Bronchial epithelial cell (primary cell): ENCODE measurements at regions not wholly inside any gene's neighbourhood (a gene's known extent, or its start where the extent isn't known, plus 50 kb on each side); places are given as distances from the start of the nearest gene placed in this dataset.
"Not testable (repeated sequence)": the region's sequence is repeated elsewhere in the genome, so short reads cannot be mapped to it uniquely, and the experiment has no call there.

ENCODE experiments used
- DNase-seq: peaks from one replicate; pipeline ENCODE4 v3.0.0-alpha.2; 2010; ENCODE audit warnings: low read depth
- FAIRE-seq: peaks from 2 replicates; lab custom pipeline; 2011; peaks lifted over from hg19 to GRCh38; lab: Jason Lieb, UNC
- H3K27me3 ChIP-seq: 2 replicates; pipeline ENCODE4 v1.5.1; 2011; ENCODE audit warnings: low read length; ENCODE audit not compliant: control insufficient read depth, insufficient read depth
- H3K36me3 ChIP-seq: 2 replicates; pipeline ENCODE4 v1.5.1; 2011; ENCODE audit warnings: low read length; ENCODE audit not compliant: control insufficient read depth, insufficient read depth
- H3K4me3 ChIP-seq: 2 replicates; pipeline ENCODE4 v1.5.1; 2011; ENCODE audit warnings: mild to moderate bottlenecking, low read depth, low read length, control low read depth
- TF ChIP-seq, protein P1 (sequence below): IDR thresholded peaks from 2 replicates; pipeline ENCODE4 v1.5.1; 2011; ENCODE audit warnings: mild to moderate bottlenecking, moderate library complexity, low read length, control low read depth, inconsistent platforms; ENCODE audit not compliant: insufficient read depth, severe bottlenecking

DNA sequence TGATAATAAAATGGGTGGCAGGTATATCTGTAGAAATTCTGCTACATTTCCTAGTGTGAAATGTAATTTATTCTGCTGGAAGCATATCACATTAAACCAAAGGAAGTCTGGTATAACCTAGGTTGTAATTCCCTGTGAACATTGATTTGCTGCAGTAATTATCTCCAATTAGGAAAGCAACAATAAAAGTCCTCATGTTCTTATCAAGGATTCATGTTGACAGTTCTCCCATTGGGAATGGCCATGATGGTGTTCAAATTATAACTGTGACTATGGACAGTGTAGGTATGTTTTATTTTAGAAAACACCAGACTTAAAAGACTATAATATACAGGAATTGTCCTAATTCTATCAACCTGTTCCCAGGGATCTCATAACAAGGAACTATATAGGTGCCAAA is 513.5 kb upstream of the MIR17HG start:
- H3K36me3 ChIP-seq: no peaks in the 10 kb centered on the region
- FAIRE-seq (no peak), DNase-seq (no peak)
- no peaks in the 10 kb centered on the region for H3K27me3 ChIP-seq
- TF ChIP-seq, protein P1, sequence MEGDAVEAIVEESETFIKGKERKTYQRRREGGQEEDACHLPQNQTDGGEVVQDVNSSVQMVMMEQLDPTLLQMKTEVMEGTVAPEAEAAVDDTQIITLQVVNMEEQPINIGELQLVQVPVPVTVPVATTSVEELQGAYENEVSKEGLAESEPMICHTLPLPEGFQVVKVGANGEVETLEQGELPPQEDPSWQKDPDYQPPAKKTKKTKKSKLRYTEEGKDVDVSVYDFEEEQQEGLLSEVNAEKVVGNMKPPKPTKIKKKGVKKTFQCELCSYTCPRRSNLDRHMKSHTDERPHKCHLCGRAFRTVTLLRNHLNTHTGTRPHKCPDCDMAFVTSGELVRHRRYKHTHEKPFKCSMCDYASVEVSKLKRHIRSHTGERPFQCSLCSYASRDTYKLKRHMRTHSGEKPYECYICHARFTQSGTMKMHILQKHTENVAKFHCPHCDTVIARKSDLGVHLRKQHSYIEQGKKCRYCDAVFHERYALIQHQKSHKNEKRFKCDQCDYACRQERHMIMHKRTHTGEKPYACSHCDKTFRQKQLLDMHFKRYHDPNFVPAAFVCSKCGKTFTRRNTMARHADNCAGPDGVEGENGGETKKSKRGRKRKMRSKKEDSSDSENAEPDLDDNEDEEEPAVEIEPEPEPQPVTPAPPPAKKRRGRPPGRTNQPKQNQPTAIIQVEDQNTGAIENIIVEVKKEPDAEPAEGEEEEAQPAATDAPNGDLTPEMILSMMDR: no peak
- H3K4me3 ChIP-seq: no peak overlapping the region

DNA sequence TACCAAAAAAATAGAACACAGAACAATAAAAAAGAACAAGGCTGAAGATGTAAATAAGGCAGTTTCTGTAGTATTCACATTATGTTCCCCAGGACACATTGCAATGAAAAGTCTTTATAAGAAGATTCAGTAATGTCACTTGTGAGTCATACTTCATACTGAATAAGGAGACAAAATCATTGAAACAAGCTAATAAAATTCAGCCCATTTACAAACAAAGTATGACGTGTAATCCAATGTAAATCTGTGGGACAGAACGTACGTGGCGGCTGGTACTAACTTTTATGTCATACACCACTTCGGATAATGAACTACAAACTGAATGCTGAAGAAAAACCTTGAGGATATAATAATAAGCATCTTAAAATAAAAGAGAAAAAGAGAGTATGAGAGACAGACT is 512.8 kb upstream of the MIR17HG start:
- Histone ChIP-seq H3K27me3 (no peaks in the 10 kb centered on the region), H3K4me3 (no peak overlapping the region), H3K36me3 (no peaks in the 10 kb centered on the region)
- FAIRE-seq: no peak
- no peak for DNase-seq
- TF ChIP-seq, protein P1: no peak

DNA sequence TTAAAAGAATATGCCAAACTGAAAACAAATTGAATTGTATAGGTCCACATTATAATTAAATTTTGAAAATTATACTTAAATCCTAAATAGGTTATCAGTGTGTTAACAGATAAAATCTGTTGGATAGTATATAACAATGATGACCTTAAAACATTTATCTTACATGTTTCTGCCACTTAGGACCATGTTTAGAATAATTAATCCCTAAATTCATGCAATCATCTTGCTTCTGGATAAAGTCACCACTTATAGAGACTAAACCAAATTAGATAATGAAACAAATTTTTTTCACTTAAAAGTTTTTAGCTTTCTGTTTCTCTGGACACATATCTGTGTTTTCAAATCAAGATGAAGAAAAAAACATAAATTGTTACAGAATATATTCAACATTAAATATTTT is 511.7 kb upstream of the MIR17HG start:
- H3K36me3 ChIP-seq: no peaks in the 10 kb centered on the region
- H3K27me3 ChIP-seq: no peaks in the 10 kb centered on the region
- TF ChIP-seq, protein P1: no peak
- DNase-seq (no peak), FAIRE-seq (no peak)
- no peak overlapping the region for H3K4me3 ChIP-seq

DNA sequence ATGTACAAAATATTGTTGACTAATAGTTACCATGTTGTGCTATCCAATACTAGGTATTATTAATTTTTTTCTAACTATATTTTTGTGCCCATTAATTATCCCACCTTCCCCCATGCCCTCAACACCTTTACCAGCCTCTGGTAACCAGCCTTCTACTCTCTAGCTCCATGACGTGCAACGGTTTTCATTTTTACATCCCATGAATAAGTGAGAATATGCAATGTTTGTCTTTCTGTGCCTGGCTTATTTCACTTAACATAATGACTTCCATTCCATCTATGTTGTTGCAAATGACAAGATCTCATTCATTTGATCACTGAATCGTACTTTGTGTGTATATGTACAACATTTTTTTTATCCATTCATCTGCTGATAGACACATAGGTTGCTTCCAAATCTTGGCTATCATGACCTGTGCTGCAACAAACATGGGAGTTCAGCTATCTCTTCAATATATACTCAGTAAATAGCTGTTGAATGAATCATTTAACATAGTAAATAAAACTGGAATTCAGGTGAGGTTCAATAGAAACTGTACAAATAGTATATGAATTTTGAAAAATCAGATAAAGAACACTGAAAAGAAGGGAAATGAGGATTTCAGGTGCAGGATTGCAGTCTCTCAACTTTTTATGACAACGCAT is 509.0 kb upstream of the MIR17HG start:
- DNase-seq (peak; percentile 60), FAIRE-seq (no peak)
- H3K4me3 ChIP-seq: no peak overlapping the region
- no peaks in the 10 kb centered on the region for H3K36me3 ChIP-seq
- no peaks in the 10 kb centered on the region for H3K27me3 ChIP-seq
- TF ChIP-seq, protein P1: no peak

DNA sequence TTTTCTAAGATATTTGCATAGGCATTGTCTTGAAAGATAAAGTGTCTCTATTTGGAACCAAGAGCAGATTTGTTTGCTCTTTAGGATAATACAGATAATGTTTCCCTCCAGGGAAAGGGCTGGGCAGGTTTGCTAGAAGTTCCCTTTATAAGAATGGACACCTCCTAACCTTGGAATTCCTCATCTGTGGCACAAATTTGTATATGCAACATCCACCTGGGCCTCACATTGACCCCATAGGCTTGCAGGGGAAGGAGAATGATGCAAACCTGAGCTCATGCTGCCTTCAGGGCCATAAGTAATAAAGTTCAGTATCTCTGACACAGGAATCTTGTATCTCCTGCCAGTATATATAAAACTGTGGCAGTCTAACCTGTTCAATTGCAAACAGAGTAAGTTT is 508.4 kb upstream of the MIR17HG start:
- peak; percentile 70 for DNase-seq
- no peak for FAIRE-seq
- TF ChIP-seq, protein P1: no peak
- Histone ChIP-seq H3K27me3 (no peaks in the 10 kb centered on the region), H3K36me3 (no peaks in the 10 kb centered on the region), H3K4me3 (no peak overlapping the region)

DNA sequence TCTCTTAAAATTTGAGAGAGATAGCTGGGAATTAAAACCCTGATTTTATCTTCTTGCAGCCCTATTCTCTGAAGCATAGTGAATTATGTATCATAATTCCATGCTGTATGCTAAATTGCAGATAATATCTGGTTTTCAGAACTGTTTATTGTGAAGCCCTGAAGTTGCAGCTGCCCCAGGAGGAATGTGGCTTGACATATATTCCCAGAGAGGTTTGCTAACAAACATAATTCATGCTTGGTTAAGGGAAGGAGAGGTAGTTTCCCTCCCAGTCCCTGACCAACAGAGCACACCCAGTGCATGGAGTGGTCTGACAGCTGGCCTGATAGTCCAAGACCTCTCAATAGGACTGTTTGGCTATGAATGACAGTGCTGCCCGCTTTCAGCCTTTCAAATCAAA is 500.6 kb upstream of the MIR17HG start:
- Histone ChIP-seq H3K27me3 (no peaks in the 10 kb centered on the region), H3K4me3 (no peak overlapping the region), H3K36me3 (no peaks in the 10 kb centered on the region)
- TF ChIP-seq, protein P1: no peak
- no peak for FAIRE-seq
- DNase-seq: no peak

DNA sequence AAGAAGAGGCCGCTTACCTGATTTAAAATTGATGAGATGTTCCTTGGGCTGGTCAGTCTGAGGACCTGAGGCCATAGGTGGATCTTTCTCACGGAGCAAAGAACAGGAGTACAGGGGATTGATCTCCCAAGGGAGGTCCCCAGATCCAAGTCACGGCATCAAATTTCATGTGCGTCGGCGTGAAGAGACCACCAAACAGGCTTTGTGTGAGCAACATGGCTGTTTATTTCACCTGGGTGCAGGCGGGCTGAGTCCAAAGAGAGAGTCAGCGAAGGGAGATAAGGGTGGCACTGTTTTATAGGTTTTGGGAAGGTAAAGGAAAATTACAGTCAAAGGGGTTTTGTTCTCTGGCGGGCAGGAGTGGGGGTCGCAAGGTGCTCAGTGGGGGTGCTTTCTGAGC is 493.8 kb upstream of the MIR17HG start:
- not testable (repeated sequence) for FAIRE-seq, H3K4me3 ChIP-seq, H3K36me3 ChIP-seq, H3K27me3 ChIP-seq, DNase-seq
